ENCODE measurements at regions not wholly inside any gene's neighbourhood (a gene's known extent, or its start where the extent isn't known, plus 50 kb on each side); places are given as distances from the start of the nearest gene placed in this dataset.

- peak; percentile 79 for DNase-seq
Measured at GRCh38 chr1:208298593-208299269, 54.5 kb upstream of the PLXNA2 start.

DNA sequence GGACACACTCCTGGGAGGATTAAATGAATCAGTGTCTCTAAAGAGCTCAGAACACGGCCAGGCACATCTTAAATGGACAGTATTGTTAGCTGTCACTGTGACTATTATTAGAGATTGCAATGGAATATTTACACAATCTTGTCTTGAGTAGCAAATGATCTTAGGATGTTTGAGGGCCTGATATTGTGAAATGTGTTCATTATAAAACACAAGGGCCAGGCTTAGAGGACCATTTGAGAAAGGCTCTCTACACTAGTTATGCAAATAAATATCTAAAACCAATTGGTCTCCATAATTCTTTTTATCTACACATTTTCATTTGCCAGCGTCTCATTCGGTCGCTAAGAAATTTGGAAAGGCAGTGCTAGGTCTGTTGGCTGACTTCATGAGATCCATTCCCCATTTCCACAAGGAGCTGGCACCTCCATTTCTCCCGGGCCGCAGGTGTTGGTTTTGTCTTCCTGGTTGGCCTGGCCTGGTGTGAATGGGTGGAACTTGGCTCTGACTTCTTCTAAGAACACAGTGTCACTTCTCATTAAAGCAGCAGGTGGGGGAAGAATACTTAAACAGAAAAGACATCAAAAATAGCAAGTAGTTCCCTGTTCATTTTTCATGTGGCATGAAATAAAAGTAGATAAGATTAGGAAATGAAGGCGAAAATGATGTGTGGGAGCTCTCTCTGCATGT is 56.0 kb upstream of the PLXNA2 start:
- no peak for DNase-seq

- DNase-seq = no peak
Measured at GRCh38 chr1:208302699-208303238, 58.6 kb upstream of the PLXNA2 start.

DNA sequence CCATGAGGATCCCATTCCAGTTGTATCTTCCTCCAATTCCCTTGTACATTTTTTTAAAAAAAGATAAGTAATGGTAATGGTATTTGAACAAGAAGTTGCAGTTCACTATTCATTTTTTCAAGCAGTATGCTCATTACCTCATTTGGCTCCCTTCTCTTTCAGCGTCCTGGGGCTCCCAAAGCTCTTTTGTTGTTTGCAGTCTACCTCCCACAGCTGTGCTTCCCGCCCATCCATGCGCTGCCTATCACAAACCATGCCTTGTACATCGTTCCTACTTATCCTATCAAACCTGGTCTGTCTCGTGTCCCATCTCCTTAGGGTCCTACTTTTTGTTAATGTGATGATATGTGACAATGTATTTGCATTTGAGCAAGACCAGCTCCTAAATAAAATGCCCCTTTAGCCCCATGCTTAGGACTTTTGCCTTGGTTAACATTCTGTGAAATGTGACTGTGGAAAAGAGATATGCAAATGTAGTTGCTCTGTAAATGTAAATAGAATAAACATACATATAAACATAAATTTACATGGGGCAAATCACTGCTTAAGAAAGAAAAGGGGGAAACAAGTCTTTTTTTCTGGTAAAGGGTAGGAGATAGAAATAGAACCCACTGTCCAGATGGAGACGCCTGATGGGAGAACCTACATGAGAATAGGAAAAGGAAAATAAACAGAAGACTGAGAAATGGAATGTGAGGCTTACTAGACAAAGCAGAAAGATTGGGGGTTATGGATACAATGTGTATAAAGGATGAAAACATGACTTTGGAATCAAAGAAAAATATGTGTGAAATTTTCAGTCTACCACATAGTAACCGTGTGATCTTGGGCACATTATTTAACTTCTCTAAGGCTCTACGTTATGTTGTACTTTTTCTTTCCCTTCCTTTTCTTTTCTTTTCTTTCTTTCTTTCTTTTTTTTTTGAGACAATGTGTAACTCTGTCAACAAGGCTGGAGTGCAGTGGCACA is 59.8 kb upstream of the PLXNA2 start:
- DNase-seq = no peak

DNA sequence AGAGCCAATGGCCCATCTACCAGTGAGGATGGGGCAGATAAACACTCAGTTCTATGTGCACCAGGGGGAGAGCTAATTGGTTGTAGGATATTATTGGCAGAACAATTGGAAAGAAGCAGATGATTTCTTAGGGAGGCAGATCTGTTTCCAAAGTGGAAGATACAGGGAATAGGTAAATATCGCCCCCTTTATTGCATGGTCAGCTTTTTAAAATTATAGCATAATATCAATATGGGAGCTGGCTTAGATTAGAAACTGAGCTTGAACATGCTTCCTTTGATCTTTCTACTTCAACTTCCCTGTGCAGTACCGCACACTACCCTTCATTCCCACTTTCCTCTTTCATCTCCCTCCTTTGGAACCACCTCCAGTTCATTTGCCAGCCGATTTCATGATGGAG is 64.0 kb upstream of the PLXNA2 start:
- no peak for DNase-seq

- DNase-seq = no peak
Measured at GRCh38 chr1:208309771-208310170, 65.6 kb upstream of the PLXNA2 start.

GRCh38 chr1:208312706-208313105 is 68.5 kb upstream of the PLXNA2 start:
- DNase-seq = no peak

GRCh38 chr1:208314431-208314830 is 70.2 kb upstream of the PLXNA2 start:
- no peak for DNase-seq

DNA sequence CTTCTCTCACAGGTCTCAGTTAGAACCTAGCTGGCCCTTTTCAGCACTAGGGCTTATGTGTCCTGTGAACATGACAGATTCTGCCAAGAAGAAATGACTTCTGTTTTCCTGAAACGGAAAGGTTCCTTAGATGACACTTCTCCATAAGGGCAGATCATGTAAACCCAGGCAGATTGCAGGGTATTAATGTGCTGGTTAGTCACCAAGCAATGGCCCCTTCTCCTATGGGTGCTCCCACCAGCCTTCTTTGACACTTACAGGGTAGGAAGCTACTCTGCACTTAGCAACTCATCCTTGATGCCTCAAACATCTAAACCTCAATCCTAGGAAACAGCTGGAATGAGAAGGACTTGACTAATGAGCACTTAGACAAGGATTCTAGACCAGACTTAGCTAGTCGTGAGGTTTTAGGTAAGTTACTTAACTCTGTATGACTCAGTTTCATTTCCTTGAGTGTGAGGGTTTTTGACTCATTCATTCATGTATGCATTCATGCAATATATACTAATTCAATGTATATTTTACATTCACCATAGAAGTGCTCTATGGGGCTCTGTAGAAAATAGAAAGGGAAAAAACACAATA is 74.1 kb upstream of the PLXNA2 start:
- DNase-seq = no peak

DNA sequence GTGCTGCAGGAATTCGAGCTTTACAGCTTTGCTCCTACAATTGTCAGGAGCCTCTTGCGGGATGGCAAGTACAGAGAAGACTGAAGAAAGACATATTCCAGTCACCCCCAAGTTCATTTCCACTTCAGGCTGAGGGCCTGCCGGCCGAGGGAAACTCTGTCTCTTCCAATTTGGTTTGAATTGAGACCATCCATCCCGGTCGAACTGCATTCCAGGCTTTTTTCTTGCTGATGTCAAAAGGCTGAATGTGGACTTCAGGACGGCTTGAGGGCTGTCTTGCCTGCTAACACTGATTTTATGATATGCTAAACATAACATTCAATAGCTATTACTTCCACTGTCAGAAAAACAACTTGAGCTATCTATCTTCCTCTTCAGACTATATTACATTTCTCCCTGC is 79.8 kb upstream of the PLXNA2 start:
- DNase-seq = no peak

- peak; percentile 23 for DNase-seq
Measured at GRCh38 chr1:208326033-208326432, 81.8 kb upstream of the PLXNA2 start.

DNA sequence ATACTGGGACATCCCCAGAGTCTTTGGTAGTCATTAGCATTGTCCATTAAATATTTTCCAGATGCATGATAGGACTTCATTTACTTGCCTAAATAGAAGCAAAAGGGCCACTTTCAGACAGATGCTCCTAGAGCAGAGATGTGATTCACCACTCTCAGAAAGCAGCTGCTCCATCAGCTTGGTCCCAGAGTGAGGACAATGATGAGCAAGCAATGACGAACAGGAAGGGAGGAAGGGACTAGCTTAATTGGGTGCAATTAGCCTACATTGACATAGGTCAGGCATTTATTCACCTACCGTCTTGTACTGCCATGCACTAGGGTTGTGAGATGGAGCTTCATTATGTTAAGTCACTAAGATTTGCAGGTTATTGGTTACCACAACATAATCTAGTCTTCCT is 85.1 kb upstream of the PLXNA2 start:
- DNase-seq = no peak

GRCh38 chr1:208332036-208332773 is 88.0 kb upstream of the PLXNA2 start:
- no peak for DNase-seq

DNA sequence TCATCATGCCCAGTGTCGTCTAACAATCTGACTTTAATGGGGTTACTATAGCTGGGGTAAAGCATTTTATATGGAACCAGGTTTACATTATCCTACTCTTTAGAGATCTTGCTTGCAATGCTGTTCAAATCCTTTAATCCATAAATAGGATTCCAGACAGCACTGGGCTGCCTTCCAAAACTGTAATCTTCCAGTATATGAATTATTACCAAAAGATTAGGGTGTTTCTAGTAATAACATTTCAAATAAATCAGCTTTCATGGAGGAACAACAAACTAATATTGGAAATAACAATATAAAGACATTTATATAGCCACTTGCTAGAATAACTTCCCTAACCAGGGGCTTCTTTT is 88.6 kb upstream of the PLXNA2 start:
- DNase-seq = no peak

- DNase-seq = no peak
Measured at GRCh38 chr1:208333676-208334075, 89.5 kb upstream of the PLXNA2 start.

GRCh38 chr1:208335371-208336136 is 91.4 kb upstream of the PLXNA2 start:
- DNase-seq = no peak

DNA sequence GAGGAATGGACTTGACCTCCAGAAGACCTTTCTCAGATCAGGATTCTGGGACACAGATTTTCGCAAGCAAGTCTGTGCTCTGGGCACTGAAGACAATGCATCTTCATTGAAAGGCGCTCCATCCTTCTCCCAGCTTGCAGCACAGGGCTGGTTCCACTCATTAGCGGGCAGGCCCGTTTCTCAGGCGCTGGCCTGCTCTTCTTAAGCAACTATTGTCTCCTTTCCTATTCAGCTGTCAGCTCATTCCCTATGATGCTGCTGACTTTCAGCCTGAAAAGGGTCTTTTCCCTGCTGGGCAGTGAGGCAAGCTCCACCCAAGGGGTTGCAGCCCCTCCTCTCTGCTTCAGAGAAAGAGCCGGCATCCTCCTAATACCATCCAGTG is 91.9 kb upstream of the PLXNA2 start:
- DNase-seq = no peak

GRCh38 chr1:208339911-208340310 is 95.7 kb upstream of the PLXNA2 start:
- no peak for DNase-seq

- DNase-seq = no peak
Measured at GRCh38 chr1:208343226-208343625, 99.0 kb upstream of the PLXNA2 start.

DNA sequence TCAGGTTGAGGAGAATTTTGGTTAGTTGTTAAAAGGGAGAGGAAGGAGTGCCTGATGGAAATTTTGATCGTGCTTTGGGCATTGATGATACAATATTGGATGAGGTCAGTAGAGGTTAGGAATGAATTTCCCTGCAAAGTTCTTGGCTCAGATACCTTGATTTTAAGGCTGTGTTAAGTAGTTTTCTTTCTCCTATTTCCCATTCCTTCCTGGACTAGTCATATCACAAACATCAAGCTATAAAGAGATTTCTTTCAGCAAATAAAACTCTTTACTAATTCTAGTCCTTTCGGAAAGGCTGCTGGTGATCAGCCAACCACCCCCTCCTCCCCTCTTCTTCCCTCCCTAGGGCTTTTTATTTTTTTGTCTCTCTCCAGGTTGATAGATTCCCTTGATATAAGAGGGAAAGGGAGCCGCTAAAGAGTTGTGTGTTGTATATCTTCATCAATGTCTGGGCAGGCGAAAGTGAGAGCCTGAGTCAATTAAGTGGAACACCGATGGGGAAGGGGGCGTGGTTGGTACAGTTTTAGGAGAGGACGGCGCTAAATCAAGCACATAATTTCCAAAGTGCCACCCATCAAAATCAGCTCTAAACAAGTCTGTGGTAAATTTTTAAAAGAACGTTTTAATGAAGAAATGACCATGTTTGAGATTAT is 100.1 kb upstream of the PLXNA2 start:
- no peak for DNase-seq

DNA sequence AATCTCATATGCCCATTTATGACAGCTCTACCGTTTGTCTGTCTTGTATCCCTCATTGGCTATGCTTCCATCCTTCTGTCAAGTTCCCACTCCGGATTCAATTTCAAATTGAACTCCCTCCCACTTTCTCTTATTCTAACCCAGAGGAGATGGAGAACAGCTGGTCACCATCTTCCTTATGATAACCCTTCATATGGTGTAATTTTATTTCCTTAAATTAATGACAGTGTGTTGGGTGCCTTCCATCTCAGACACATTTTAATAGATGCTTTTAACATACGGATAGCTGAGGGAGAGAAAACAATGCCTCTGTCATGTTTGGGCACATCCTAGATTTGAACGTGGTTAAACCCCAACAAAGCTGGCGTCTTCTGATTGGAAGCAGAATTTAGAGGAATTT is 103.0 kb upstream of the PLXNA2 start:
- no peak for DNase-seq

All from COR-L47 (cell line).